Heart right ventricle (tissue), 16 donors: ENCODE measurements at regions not wholly inside any gene's neighbourhood (a gene's known extent, or its start where the extent isn't known, plus 50 kb on each side); places are given as distances from the start of the nearest gene placed in this dataset.

Experiments
- ATAC-seq, 8 donors: fragments of 200-7000 bp; cut with Tn5 transposase; one replicate each; pipeline ENCODE4 v1.9.1; 2020; ENCODE audit warnings: mild to moderate bottlenecking in 8 of 8, moderate library complexity in 8 of 8, moderate number of reproducible peaks in 1 of 8
- DNase-seq, 2 donors: peaks; one replicate each; pipeline ENCODE4 v3.0.0-alpha.2; 2020
- H3K27ac ChIP-seq, 10 donors: fragments of 200-600 bp; sonication (generic) in 2 of 10; one replicate each; pipeline versions ENCODE4 v1.5.0 to v1.8.0; 2020 to 2022; ENCODE audit warnings: mild to moderate bottlenecking in 3 of 10
- H3K27me3 ChIP-seq, 7 donors: fragments of 200-600 bp; one replicate each; pipeline ENCODE4 v1.8.0; 2021 to 2022; ENCODE audit warnings: mild to moderate bottlenecking in 2 of 7
- H3K36me3 ChIP-seq, 9 donors: fragments of 200-600 bp; sonication (generic) in 1 of 9; one replicate each; pipeline versions ENCODE4 v1.5.0 to v1.8.0; 2020 to 2022; ENCODE audit warnings: mild to moderate bottlenecking in 2 of 9
- H3K4me1 ChIP-seq, 9 donors: fragments of 200-600 bp; sonication (generic) in 1 of 9; one replicate each; pipeline versions ENCODE4 v1.5.0 to v1.8.0; 2020 to 2022; ENCODE audit warnings: mild to moderate bottlenecking in 4 of 9
- H3K4me3 ChIP-seq, 10 donors: fragments of 200-600 bp; sonication (generic) in 2 of 10; one replicate each; pipeline versions ENCODE4 v1.5.0 to v1.8.0; 2020 to 2022; ENCODE audit warnings: mild to moderate bottlenecking in 7 of 10, moderate library complexity in 2 of 10
- H3K9me3 ChIP-seq, 11 donors: fragments of 200-600 bp in 10 of 11; sonication (generic) in 2 of 11; one replicate each; pipeline versions ENCODE4 v1.5.0 to v1.8.0; 2013 to 2022; ENCODE audit warnings: mild to moderate bottlenecking in 2 of 11, control low read depth in 1 of 11, moderate library complexity in 1 of 11
- CTCF ChIP-seq, 9 donors: fragments of 200-600 bp; sonication (generic) in 2 of 9; IDR thresholded peaks; one replicate each; pipeline versions ENCODE4 v1.5.0 to v1.8.0; 2021 to 2022; ENCODE audit warnings: antibody characterized with exemption in 9 of 9, mild to moderate bottlenecking in 5 of 9, moderate library complexity in 1 of 9
- WGBS, 2 donors: extraction: QIAGEN DNeasy Blood & Tissue Kit; methylation state at CpG; one replicate each; pipeline ENCODE4 v1.1.7; 2013; ENCODE audit warnings: inconsistent platforms in 1 of 2; 5-methylcytosine and 5-hydroxymethylcytosine counted together
- intact Hi-C, 10 donors: fragments of 100-400 bp; cut with DNase I; formaldehyde crosslinking; loops; one replicate each; pipeline versions ENCODE4 v1.11.1 to v1.14.2; 2022
- donor health status: Arrhythmogenic right ventricular cardiomyopathy.
- donor health status: ischemic (EF 13 %, LVEDD 7.1; RV severe dilation, severe dysfunction).
- donor health status: healthy with polysubstance abuse.
- donor health status: DM: no; HTN: yes; CAD: no.
- donor health status: DM: no; HTN: no; CAD: no.
- donor health status: ischemic (EF 25% LVEDD 6.9; RV normal size, moderate dysfunction).
- donor health status: ischemic (EF 25% LVEDD 5.7; RV mildly dilated, moderate dysfunction).
- donor health status: healthy.
- donor health status: DM: yes; HTN: yes; CAD: no.
- donor health status: Ischemic cardiomyopathy.
- donor health status: ischemic (EF 35%, LVEDD 5.7; RV mildly dilated, moderate dysfunction).
- donor health status: nonischemic (EF 11% LVEDD 7.7; RV severe dilation, severe dysfunction).
- donor health status: DM: yes; HTN: yes; CAD: no.
- donor health status: PGD.
- donor health status: ischemic (EF 29% LVEDD 5.4; RV normal size, mild dysfunction).
- donor health status: nonischemic (EF 23%, LVEDD 6.1; RV moderate dilation, normal function).

GRCh38 chr5:167168971-167169370 is 1122.5 kb upstream of the WWC1 start:
- H3K4me1 ChIP-seq = no peaks in the 10 kb centered on the region
- no peak for DNase-seq
- no peak for ATAC-seq
- H3K4me3 ChIP-seq = no peak overlapping the region
- H3K36me3 ChIP-seq = no peaks in the 10 kb centered on the region
- no peak overlapping the region for H3K27ac ChIP-seq
- no peak for TF ChIP-seq CTCF (IDR thresholded peaks at IDR 0.05)
- no peaks in the 10 kb centered on the region for H3K9me3 ChIP-seq
- no peaks in the 10 kb centered on the region for H3K27me3 ChIP-seq
- intact Hi-C loops = no loop called here
- 87 to 91% methylated on average over 6 of the region's 6 CpGs for WGBS, 2 donors

GRCh38 chr5:167171056-167171455 is 1120.4 kb upstream of the WWC1 start:
- ATAC-seq = no peak
- Histone ChIP-seq H3K27ac (no peak overlapping the region), H3K9me3 (no peaks in the 10 kb centered on the region), H3K4me3 (no peak overlapping the region), H3K4me1 (no peaks in the 10 kb centered on the region), H3K36me3 (no peaks in the 10 kb centered on the region), H3K27me3 (peaks cover 0 to 4% (median 0%) of the 10 kb centered on the region in 7 donors)
- WGBS, 2 donors = 65 to 71% methylated on average over 3 of the region's 3 CpGs
- intact Hi-C loops = no loop called here
- TF ChIP-seq CTCF (IDR thresholded peaks at IDR 0.05) = no peak
- no peak for DNase-seq

GRCh38 chr5:167177736-167178135 is 1113.7 kb upstream of the WWC1 start:
- no peak for DNase-seq
- Histone ChIP-seq H3K36me3 (no peaks in the 10 kb centered on the region), H3K27ac (no peak overlapping the region), H3K4me1 (no peaks in the 10 kb centered on the region), H3K9me3 (no peaks in the 10 kb centered on the region), H3K4me3 (no peak overlapping the region), H3K27me3 (peaks cover 0 to 4% (median 0%) of the 10 kb centered on the region in 7 donors)
- 87 to 93% methylated on average over 4 of the region's 4 CpGs for WGBS, 2 donors
- no peak for ATAC-seq
- intact Hi-C loops = no loop called here
- TF ChIP-seq CTCF (IDR thresholded peaks at IDR 0.05) = no peak

- WGBS, 2 donors = 89 to 93% methylated on average over 7 of the region's 7 CpGs
These were observed 1110.5 kb upstream of the WWC1 start for GRCh38 chr5:167180906-167181305.

More at GRCh38 chr5:167180906-167181305, 1110.5 kb upstream of the WWC1 start:
- H3K27me3 ChIP-seq = no peaks in the 10 kb centered on the region
- H3K4me3 ChIP-seq = no peak overlapping the region
- TF ChIP-seq CTCF (IDR thresholded peaks at IDR 0.05) = no peak
- no peaks in the 10 kb centered on the region for H3K4me1 ChIP-seq
- ATAC-seq (no peak), DNase-seq (no peak)
- no peaks in the 10 kb centered on the region for H3K36me3 ChIP-seq
- intact Hi-C loops = no loop called here
- no peaks in the 10 kb centered on the region for H3K9me3 ChIP-seq
- no peak overlapping the region for H3K27ac ChIP-seq
